HG03060 (cell line): ENCODE measurements at regions not wholly inside any gene's neighbourhood (a gene's known extent, or its start where the extent isn't known, plus 50 kb on each side); places are given as distances from the start of the nearest gene placed in this dataset.
"Not testable (repeated sequence)": the region's sequence is repeated elsewhere in the genome, so short reads cannot be mapped to it uniquely, and the experiment has no call there.

Source experiments
- ATAC-seq: cut with Tn5 transposase; IDR thresholded peaks from one replicate; pipeline ENCODE4 v1.9.1; 2021; ENCODE audit warnings: low read depth, moderate number of reproducible peaks; ENCODE audit not compliant: unreplicated experiment

DNA sequence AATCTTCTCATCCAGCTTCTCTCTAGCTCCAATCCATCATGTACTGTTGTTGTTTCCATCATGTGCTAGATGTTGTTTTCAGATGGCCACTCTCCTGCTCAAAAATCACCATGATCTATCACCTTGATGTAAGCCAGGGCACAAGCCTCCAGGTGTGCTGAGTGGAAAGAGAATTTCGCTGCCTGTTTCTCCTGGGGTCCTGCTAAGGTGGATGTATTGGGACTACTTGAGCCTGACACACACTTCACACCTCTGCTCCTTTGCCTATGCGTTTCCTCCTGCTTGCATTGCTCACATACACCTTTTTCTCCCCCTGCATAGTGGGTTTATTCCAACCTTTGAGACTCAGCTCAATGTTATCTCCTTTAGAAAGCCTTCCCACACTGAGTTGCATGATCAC, 287.6 kb downstream of the CYRIA start:
- ATAC-seq: no peak

DNA sequence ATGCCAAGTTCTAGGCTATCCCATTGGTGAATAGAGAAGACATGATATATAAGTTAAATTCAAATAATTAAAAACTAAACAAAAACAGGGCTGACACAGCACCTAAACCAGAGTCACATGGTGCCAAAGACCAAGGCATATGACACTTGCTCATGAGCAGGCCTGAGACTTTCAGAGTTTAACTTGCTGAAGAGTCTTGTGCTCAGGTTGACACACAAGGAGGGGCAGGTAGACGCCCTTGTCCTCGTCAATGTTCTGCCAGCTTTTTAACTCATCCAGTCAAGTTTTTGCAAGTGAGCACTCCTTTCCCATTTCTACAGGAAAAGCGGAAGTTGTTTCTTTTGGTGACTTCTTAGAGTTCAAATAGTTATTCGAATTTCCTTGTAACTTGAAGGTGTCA, 289.7 kb downstream of the CYRIA start:
- no peak for ATAC-seq

DNA sequence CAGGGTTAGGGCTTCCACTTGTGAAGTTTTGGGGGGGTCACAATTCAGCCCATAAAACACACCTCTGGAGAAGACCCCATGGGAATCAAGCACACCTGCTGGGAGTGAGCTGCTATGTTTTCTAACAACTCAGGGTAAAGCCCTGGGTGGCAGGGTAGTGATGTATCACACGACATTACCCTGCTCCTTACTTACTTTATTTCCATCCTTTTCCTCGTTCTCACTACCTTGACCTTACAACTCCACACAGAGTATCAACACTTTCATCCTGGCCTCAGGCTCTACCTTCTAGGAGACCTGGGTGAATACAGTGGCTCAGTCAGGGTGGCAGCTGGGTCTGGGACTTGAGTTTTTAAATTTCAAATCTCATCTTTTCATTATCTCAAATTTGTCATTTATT, 290.3 kb downstream of the CYRIA start:
- ATAC-seq: no peak

DNA sequence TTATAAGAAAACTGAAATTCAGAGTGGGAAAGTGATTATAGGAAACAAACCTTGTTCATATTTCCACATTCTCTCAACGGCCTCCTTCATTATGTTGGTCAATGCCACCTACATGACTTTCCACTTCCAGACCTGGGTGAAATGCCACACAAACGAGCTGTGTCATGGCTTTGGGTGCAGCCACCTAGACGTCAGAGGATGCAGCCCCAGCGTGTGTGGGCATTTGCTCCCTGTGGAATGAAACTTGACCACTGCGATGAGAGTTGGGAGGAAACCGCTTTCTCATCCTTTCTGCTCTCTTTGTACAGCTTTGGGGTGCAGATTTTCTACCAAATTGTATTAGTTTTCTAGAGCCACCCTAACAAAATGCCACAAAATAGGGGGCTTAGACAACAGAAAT, 291.0 kb downstream of the CYRIA start:
- ATAC-seq: no peak

DNA sequence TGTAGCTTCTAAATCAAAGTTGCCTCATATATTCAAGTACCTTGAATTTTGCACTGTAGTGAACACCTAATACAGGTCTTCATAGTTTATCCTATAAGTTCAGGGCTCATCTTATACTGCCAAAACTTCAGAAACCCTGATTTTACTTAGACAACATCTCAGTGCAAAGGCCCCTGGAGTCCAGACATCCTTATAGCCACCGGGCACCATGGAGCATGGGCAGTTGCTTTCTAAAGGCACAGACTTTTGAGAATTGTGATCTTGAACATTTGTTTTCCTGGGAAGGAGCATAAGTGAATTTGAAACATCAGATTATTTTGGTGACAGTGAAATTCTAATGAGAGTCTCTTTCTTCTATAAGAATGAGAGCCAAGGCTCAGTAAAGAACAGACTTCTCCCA, 292.3 kb downstream of the CYRIA start:
- ATAC-seq: no peak

DNA sequence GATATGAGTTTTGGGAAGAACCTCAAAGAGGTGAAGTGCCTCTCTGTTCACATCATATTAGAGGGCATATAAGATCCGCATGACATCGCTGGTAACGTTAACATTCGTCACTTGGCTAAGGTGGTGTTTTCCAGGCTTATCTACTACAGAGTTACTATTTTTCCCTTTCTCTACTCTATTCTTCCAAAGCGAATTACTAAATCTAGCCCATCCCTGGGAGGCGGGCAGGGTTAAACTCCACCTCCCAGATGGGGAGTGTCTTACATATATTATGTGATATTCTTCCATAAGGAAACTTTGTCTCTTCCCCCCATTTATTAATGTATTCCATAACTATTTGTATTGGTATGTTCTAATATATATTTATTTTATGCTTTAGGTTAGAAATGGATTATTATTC, 293.9 kb downstream of the CYRIA start:
- no peak for ATAC-seq

DNA sequence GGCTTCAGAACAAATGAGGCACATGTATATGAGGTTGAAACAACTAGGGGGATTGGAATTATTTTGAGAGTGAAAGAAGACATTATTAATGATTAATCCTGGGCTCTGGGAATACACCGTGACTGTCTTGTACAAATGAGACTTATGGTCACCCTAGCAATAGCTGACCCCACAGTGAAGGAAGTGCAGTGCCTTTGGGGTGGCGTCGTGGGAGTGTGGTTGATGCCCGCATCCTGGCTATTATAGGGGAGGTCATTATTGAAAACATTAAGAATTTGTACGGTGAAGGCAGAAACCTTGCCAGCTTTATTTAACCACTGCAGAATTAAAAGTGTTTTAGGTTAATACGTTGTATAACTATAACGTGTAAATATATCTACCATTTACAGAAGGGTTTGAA, 296.7 kb downstream of the CYRIA start:
- no peak for ATAC-seq

DNA sequence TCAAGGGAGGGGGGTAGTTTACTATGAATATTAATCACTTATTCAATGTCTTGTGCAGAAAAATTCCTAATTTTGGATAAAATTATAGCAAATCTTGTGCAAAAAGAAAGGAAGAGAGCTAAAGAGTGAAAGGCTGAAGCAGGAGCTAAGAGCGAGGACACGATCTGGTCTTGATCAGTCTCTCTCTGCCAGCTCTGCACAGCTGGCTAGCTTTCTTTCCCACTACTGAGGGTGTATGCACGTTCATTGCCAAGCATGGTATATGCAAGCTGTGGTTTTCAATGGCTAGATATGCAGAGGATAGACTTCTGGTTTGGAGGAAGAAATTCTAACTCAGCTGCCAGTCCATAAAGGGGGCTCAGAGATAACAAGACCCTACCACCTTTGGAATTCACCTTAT, 297.3 kb downstream of the CYRIA start:
- no peak for ATAC-seq

DNA sequence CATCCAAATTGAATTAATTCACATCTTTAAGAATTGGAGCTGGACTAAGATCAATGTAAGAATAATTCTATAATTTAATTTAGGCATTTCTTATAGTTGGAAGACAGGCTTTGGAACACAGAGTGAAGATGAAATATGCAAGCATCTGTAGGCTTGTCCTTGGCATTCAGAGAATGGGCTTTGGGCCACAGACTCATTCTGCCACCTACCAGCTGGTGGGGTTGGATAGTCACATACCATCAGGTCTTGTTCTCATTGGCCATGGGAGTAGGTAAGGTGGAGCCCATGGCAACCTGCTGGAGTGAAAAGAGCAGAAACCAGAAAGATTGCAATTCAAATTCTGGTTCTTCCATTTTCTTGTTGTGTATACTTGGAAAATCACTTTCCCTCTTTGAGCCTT, 300.3 kb downstream of the CYRIA start:
- no peak for ATAC-seq

DNA sequence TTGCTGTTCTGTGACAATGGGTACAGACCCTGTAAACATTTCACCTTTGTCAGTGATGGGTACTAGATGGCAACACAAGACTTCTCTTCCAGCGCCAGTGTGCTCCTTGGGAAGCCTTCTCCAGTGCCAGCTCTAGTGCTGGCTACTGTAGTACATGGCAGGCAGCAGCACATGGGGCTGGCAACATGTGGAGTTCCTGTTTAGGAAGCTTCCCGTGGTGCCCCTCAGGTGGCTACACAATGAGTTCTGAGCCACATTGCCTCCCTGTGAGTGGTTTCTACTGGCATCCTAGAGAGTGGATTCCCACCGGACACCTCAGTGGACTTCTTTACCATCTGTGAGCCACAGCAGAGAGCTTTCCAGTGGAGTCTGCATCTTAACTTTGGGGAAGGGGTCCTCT, 302.1 kb downstream of the CYRIA start:
- ATAC-seq: no peak

DNA sequence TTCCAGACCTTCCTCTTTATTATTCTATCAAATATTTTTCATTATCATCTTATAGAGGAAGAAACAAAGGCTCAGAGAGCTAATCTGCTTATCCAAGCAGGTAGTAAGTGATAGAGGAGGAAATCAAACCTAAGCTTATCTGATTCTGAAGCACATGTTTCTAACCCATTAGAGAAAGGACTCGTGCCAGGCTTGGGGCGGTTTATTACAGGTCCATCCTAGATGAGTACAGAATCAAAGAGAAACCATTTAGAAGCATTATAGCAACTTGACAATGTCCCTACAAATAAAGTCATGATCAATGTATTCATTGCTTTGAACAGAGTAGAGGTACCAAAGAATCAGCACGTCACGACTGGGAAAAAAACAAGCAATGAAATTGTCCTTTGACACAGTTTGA, 303.0 kb downstream of the CYRIA start:
- no peak for ATAC-seq

DNA sequence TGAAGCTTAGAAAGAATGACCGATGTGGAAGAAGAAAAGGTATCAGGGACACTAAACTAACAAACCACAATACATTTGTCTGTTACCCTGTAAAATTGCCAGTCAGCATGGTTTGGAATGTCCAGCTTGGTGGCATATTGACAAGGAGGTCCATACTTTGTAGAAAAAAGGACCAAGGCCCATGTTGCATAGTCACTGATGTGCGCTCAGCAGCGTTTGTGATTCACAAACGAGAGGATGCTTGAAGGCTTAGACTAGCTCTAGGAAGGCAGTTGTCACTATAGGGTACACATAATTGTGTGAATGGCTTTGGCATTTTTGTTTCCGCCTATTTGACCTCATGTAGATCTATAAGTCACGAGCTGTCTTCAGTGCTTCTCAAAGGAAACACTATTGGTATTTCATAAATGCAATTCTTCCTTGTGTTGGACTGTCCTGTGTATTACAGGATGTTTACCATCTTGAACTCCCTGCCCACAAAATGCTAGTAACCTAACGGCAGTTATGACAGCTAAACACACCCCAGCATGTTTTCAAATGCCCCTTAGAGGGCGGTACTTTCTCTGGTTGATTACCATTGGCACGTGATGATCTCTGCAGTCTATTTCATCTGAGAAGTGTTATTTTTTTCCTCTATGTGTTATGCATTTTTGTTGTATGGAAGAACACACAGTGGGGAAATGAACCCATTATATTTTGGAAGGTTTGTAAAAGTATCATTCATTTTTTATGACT, 304.2 kb downstream of the CYRIA start:
- no peak for ATAC-seq

DNA sequence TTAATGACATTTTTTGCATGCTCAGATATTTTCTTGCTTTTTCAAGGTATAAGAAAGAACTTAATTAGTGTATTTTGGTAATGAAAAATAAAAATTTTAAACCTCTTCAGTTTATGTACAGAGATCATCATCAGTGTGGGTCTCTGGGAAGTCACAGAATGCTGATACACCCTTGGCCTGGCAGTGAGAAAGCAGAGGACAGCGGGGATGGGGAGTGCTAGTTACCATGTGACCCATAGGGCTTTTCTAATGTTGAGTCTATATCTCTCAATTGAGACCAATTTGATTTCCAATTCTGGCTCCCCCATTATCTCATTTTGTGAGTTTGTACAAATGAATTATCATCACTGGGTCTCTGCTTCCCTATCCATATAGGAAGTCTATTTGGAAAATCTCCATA, 305.7 kb downstream of the CYRIA start:
- ATAC-seq: no peak

DNA sequence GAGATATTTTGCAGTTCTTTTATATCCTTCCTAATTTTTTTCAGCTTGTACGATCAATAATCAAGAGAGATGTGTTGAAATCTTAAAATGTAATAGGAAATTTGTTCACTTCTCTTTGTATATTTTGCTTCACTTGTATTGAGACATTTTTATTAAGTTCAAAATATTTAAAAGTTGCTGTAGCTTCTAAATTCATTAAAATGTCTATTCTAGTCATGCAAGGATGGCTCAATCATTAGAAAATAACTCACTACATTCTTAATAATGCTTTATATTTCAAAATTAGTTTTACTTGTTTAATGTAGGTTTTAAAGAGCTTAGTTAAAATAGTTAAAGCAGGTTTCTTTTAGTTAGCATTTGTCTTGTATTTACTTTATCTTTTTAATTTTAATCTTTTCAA, 308.4 kb downstream of the CYRIA start:
- ATAC-seq: no peak

DNA sequence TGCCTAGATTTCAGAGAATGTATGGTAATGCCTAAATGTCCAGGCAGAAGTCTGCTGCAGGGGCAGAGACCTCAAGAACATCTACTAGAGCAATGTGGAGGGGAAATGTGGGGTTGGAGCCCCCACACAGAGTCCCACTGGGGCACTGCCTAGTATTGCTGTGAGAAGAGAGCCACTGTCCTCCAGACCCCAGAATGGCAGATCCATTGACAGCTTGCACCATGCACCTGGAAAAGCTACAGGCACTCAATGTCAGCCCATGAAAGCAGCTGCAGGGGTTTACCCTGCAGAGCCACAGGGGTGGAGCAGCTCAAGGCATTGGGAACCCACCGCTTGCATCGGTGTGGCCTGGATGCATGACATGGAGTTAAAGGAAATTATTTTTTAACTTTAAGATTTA, 314.1 kb downstream of the CYRIA start:
- ATAC-seq: no peak

DNA sequence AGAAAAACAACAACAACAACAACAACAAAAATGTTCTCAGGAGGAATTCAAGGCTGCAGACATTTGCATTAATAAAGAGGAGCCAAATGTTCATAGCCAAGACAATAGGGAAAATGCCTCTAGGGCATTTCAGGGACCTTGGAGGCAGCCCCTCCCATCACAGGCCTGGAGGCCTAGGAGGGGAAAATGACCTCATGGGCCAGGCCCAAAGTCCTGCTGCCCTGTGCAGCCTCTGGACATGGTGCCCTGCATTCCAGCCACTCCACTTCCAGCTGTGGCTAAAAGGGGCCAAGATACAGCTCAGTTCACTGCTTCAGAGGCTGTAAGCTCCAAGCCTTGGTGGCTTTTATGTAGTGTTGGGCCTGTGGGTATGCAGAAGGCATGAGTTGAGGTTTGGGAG, 314.5 kb downstream of the CYRIA start:
- no peak for ATAC-seq

DNA sequence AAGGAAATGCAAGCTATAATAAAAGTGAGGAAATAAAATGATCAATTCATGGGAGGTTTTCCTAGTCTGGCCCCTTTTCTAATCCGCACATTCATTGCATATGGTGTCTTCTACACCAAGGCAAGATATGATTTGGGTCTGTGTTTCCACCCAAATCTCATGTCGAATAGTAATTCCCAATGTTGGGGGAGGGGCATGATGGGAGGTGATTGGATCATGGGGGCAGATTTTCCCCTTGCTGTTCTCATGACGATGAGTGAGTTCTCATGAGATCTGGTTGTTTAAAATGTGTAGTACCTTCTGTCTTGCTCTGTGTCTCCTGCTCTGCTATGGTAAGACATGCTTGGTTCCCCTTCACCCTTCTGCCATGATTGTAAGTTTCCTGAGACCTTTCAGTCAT, 315.4 kb downstream of the CYRIA start:
- no peak for ATAC-seq

DNA sequence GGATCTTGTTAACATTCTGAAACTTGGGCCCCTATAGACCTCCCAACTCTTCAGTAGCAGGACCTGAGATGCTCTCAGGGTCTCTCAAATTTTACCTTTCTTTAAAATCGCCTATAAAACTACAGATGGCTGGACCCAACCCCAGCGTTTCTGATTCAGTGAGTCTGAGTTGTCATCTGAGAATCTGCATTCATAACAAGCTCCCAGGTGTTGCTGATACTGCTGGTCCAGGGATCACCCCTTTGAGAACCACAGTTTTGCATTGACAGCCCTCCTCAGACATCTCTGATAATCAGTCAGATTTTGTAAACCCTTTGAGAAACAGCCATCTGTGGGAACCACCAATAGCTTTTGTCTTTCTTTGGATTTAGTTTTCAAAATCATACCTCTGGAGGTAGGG, 315.8 kb downstream of the CYRIA start:
- ATAC-seq: no peak

DNA sequence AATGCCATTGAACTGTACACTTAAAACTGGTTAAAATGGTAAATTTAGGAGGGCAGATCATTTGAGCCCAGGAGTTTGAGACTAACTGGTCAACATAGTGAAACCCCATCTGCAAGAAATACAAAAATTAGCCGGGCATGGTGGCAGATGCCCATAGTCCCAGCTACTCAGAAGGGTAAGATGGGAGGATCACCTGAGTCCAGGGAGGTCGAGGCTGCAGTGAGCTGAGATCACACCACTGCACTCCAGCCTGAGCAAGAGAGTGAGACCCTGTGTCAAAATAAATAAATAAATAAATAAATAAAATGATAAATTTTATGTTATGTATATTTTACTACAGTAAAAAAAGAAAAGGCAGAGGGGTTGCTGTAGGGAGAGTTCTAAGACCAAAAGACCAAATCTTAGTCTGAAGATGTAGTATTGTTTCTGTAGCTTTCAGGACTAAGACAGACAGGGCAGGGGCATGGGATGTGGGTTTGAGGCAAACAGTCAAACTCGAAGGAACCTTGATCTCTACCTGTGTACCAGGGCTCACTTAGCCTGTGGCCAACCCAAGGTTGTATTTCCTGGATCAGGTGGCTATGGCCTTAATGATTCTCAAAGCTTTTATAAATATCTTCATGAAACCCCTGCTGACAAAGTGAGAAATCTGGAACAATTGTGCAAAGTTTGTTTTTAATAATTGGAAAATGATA, 316.7 kb downstream of the CYRIA start:
- ATAC-seq: no peak

DNA sequence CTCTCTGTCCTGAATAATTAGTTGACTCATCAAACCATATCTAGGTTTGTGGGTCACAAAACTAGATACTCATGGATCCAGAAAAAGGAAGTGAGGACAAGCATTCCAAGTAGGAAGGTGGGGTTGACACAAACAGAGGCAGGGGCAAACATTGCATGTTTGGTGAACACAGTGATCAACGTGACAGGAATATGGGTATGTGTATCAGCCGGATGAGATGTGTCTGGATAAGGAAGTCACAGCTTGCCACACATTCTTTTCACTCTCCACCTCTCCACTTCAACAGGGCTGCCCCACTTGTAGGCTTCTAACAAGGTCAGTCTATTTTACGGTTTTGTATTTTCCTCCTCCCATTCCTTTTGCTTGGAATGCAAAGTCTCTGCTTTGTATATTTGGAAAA, 319.0 kb downstream of the CYRIA start:
- no peak for ATAC-seq

DNA sequence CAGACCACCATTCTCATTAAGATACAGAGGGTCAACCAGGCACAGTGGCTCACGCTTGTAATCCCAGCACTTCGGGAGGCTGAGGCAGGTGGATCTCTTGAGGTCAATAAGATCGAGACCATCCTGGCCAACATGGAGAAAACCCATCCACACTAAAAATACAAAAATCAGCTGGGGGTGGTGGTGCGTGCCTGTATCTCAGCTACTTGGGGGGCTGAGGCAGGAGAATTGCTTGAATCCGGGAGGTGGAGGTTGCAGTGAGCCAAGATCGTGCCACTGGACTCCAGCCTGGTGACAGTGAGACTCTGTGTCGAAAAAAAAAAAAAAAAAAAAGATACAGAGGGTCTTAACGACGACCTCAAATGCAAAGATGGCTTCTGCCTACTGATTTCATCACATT, 320.4 kb downstream of the CYRIA start:
- ATAC-seq: not testable (repeated sequence)

DNA sequence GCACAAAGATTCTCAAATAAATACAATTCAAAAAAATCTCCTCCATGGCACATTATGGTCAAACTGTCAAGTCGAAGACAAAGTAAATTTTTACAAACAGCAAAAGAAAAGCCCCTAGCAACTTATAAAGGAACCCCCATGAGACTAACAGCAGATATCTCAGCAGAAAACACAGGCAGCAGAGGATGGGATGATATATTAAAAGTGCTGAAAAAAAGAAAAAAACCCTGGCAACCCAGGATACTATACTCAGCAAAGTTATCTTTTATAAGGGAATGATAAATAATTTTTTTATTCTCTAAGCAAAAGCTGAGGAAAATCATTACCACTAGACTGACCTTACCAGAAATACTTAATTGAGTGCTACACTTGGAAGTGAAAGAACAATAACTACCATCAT, 326.4 kb downstream of the CYRIA start:
- no peak for ATAC-seq
